HepG2 (cell line): ENCODE measurements at regions not wholly inside any gene's neighbourhood (a gene's known extent, or its start where the extent isn't known, plus 50 kb on each side); places are given as distances from the start of the nearest gene placed in this dataset.

Experiments
- ATAC-seq: fragments of 200-7000 bp; cut with Tn5 transposase; 3 replicates; pipeline ENCODE4 v1.9.1; 2020; ENCODE audit warnings: mild to moderate bottlenecking, moderate library complexity
- BruUV-seq: library from RNA; stranded (reverse); fragments of 400-500 nt; replicated peaks from 2 replicates; lab custom pipeline; 2021; lab: Mats Ljungman, UMichigan
- CTCF ChIA-PET: fragments of 300-600 bp; formaldehyde crosslinking; extraction: SDS; loops from one replicate; lab custom pipeline; 2021; ENCODE audit warnings: low total read pairs, inconsistent platforms, low intra/inter-chr PET ratio; lab: Yijun Ruan, JAX
- POLR2A ChIA-PET: fragments of 350-600 bp; sonication (Branson Sonifier 250); formaldehyde crosslinking; loops from one replicate; lab custom pipeline; 2020; ENCODE audit warnings: antibody characterized with exemption, inconsistent platforms; lab: Yijun Ruan, JAX
- DNase-seq: peaks from one replicate; pipeline ENCODE4 v3.0.0-alpha.2; 2015; ENCODE audit warnings: low spot score
- FAIRE-seq: peaks from 3 replicates; lab custom pipeline; 2011; peaks lifted over from hg19 to GRCh38; lab: Jason Lieb, UNC
- H2AFZ ChIP-seq: one replicate; pipeline ENCODE4 v1.6.1; 2011; ENCODE audit warnings: low read length, inconsistent platforms
- H3K27ac ChIP-seq: fragments of 300-600 bp; 3 replicates; pipeline ENCODE4 v1.8.0; 2011; ENCODE audit warnings: mixed run types, mild to moderate bottlenecking, mixed read lengths, low read length, inconsistent platforms; ENCODE audit not compliant: insufficient read depth; ENCODE audit errors: extremely low read length
- H3K27me3 ChIP-seq, 2 experiments: fragments of 200-600 bp in 1 of 2; 2 replicates in 1 of 2; 3 replicates in 1 of 2; pipeline versions ENCODE4 v1.6.0 to v1.8.0; 2011; ENCODE audit warnings: low read length in 2 of 2, mild to moderate bottlenecking in 2 of 2, moderate library complexity in 2 of 2, inconsistent platforms in 1 of 2; ENCODE audit not compliant: insufficient read depth in 2 of 2, control insufficient read depth in 1 of 2
- H3K36me3 ChIP-seq, 2 experiments: fragments of 200-600 bp in 1 of 2; replicated peaks in 1 of 2; 2 replicates in 1 of 2; 3 replicates in 1 of 2; pipeline versions ENCODE4 v1.5.1 to v1.8.0; 2011; ENCODE audit warnings: low read length in 2 of 2, inconsistent platforms in 1 of 2; ENCODE audit not compliant: insufficient read depth in 2 of 2, control insufficient read depth in 1 of 2
- H3K4me1 ChIP-seq: 2 replicates; pipeline ENCODE4 v1.5.1; 2012; ENCODE audit warnings: low read length, inconsistent platforms; ENCODE audit not compliant: insufficient read depth
- H3K4me2 ChIP-seq: 2 replicates; pipeline ENCODE4 v1.6.0; 2011; ENCODE audit warnings: low read depth, low read length, inconsistent platforms
- H3K4me3 ChIP-seq, 3 experiments: fragments of 200-600 bp in 1 of 3; sonication (generic), shearing (Covaris generic) in 1 of 3; replicated peaks in 1 of 3; 2 replicates each; pipeline ENCODE4 v1.5.1; 2011 to 2016; ENCODE audit warnings: low read length in 3 of 3, inconsistent platforms in 2 of 3, low read depth in 2 of 3, mild to moderate bottlenecking in 2 of 3, control low read depth in 1 of 3, mixed read lengths in 1 of 3; ENCODE audit not compliant: insufficient read depth in 1 of 3
- H3K79me2 ChIP-seq: one replicate; pipeline ENCODE4 v1.6.1; 2011; ENCODE audit warnings: low read length, inconsistent platforms; ENCODE audit not compliant: insufficient read depth
- H3K9ac ChIP-seq: 2 replicates; pipeline ENCODE4 v1.6.0; 2011; ENCODE audit warnings: mild to moderate bottlenecking, low read depth, low read length, inconsistent platforms; ENCODE audit not compliant: insufficient read depth
- H3K9me3 ChIP-seq: 2 replicates; pipeline ENCODE4 v1.5.1; 2012; ENCODE audit warnings: mild to moderate bottlenecking, low read length
- H4K20me1 ChIP-seq: 2 replicates; pipeline ENCODE4 v1.6.0; 2011; ENCODE audit warnings: inconsistent platforms, mild to moderate bottlenecking, low read length, moderate library complexity; ENCODE audit not compliant: insufficient read depth
- HNRNPK ChIP-seq: fragments of 200-400 bp; formaldehyde crosslinking; IDR thresholded peaks from 2 replicates; pipeline ENCODE4 v1.6.1; 2018; ENCODE audit warnings: low read length, low read depth, moderate library complexity, mild to moderate bottlenecking; ENCODE audit not compliant: poor library complexity, severe bottlenecking
- IKZF1 ChIP-seq: fragments of 450-650 bp; IDR thresholded peaks from 2 replicates; pipeline ENCODE4 v1.7.1; 2016
- IRX3 ChIP-seq: sonication (generic); formaldehyde crosslinking; IDR thresholded peaks from 2 replicates; pipeline ENCODE4 v1.8.1; 2023; ENCODE audit warnings: mild to moderate bottlenecking, low read depth, missing genetic modification reagents, borderline replicate concordance
- ZNF629 ChIP-seq: sonication (generic); formaldehyde crosslinking; conservative IDR thresholded peaks from 2 replicates; pipeline ENCODE4 v1.5.0; 2020; ENCODE audit warnings: missing genetic modification reagents
- WGBS: methylation state at CpG from one replicate; pipeline ENCODE4 v1.1.6; 2017; ENCODE audit warnings: low lambda C conversion rate; 5-methylcytosine and 5-hydroxymethylcytosine counted together
- in situ Hi-C: cut with HindIII; loops from 2 replicates; pipeline ENCODE4 v1.10.0; 2017; ENCODE audit warnings: low pct_unique_long_range_greater_than_20kb; ENCODE audit not compliant: extremely low pct_ligation_motif_present
- intact Hi-C: fragments of 100-400 bp; cut with micrococcal nuclease; formaldehyde crosslinking; loops from one replicate; pipeline ENCODE4 v1.10.0; 2022; ENCODE audit not compliant: unreplicated experiment

DNA sequence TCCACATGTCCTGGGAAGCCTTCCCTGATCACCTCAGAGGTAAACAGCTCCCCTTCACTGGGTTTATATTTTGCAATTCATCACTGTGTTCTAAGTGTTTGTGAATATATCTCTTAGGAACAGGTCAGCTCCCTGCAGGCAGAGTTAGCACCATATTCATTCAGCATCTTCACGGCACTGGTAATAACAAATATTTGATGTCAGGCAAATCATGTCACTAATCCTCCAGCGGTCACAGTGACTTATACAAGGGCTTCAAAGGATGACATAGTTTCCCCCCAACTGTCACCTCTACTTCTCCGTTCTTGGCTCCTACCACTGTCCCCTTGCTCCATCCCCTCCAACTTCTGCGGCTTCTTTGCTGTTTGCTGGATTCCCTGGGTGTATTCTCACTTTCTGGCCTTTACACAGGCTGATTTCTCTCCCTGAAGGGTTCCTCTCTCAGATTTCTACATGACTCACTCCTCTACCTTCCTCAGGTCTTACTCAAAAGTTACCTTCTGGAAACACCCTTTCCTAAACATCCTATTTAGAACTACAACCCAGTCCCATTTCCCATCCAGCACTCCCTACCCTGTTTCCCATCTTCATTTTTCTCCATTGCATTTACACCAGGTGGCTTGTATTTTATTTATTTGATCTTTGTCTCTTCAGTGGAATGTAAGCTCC is 66.6 kb downstream of the NHLRC1 start:
- Histone ChIP-seq H3K9me3 (no peaks in the 10 kb centered on the region), H3K27me3 (no peaks in the 10 kb centered on the region; a peak in 2 of 5 replicates), H3K4me2 (peak overlapping the region; percentile 61), H3K9ac (no peak overlapping the region), H3K36me3 (no peaks in the 10 kb centered on the region), H3K27ac (peak overlapping the region; percentile 45), H3K4me1 (peaks cover 58% of the 10 kb centered on the region), H4K20me1 (no peaks in the 10 kb centered on the region), H3K4me3 (0 out of 6 replicates have a peak overlapping the region, but pooled peaks of 1 of the 3 experiments have one; percentile 7), H3K79me2 (no peaks in the 10 kb centered on the region), H2AFZ (no peak overlapping the region)
- no TSS peak for BruUV-seq
- WGBS: 73% methylated on average over 4 of the region's 4 CpGs
- DNase-seq (no peak), ATAC-seq (no peak), FAIRE-seq (no peak)
- in situ Hi-C loops: no loop called here
- ChIA-PET CTCF (no interaction called here), POLR2A (interaction anchor here (0.9 to 1.5 kb wide), 3 partner anchors 13 to 69 kb away, joined by 3 to 5 read pairs (median 4); no protein-coding TSS in a partner anchor)
- intact Hi-C loops: no loop called here
- TF ChIP-seq IKZF1: 0 out of 2 replicates have a peak, but pooled peaks have one; percentile 31
- TF ChIP-seq HNRNPK: no peak

- no peaks in the 10 kb centered on the region for H4K20me1 ChIP-seq
- H3K36me3 ChIP-seq: no peaks in the 10 kb centered on the region
- no peaks in the 10 kb centered on the region for H3K79me2 ChIP-seq
- H3K4me1 ChIP-seq: peaks cover 58% of the 10 kb centered on the region
- intact Hi-C loops (no loop called here), in situ Hi-C loops (no loop called here)
- no peak overlapping the region for H2AFZ ChIP-seq
- H3K9me3 ChIP-seq: no peaks in the 10 kb centered on the region
- ChIA-PET CTCF (no interaction called here), POLR2A (no interaction called here)
- DNase-seq (no peak), FAIRE-seq (no peak), ATAC-seq (no peak)
- no peaks in the 10 kb centered on the region; a peak in 2 of 5 replicates for H3K27me3 ChIP-seq
- no peak overlapping the region for H3K4me2 ChIP-seq
- H3K27ac ChIP-seq: no peak overlapping the region
- H3K9ac ChIP-seq: no peak overlapping the region
- no TSS peak for BruUV-seq
- TF ChIP-seq IRX3 (no peak), ZNF629 (CRISPR knock-in tag) (0 out of 2 replicates have a peak, but pooled peaks have one; percentile 20)
- H3K4me3 ChIP-seq: no peak overlapping the region
These were observed 67.4 kb downstream of the NHLRC1 start for GRCh38 chr6:18055098-18055497.
